ENCODE measurements at regions not wholly inside any gene's neighbourhood (a gene's known extent, or its start where the extent isn't known, plus 50 kb on each side); places are given as distances from the start of the nearest gene placed in this dataset.

- TF ChIP-seq TAF1 (IDR thresholded peaks at IDR 0.05; ENCODE audit: low read depth, low read length) = no peak
- TF ChIP-seq JUN (IDR thresholded peaks at IDR 0.05; ENCODE audit: low read depth, low read length) = no peak
- no peak for TF ChIP-seq POLR2A (IDR thresholded peaks at IDR 0.05; ENCODE audit: control extremely low read depth in 1 of 2, low read depth in 2 of 2, low read length in 2 of 2)
- TF ChIP-seq YY1 (IDR thresholded peaks at IDR 0.05; ENCODE audit: low read depth, low read length) = no peak
- TF ChIP-seq, protein P1, sequence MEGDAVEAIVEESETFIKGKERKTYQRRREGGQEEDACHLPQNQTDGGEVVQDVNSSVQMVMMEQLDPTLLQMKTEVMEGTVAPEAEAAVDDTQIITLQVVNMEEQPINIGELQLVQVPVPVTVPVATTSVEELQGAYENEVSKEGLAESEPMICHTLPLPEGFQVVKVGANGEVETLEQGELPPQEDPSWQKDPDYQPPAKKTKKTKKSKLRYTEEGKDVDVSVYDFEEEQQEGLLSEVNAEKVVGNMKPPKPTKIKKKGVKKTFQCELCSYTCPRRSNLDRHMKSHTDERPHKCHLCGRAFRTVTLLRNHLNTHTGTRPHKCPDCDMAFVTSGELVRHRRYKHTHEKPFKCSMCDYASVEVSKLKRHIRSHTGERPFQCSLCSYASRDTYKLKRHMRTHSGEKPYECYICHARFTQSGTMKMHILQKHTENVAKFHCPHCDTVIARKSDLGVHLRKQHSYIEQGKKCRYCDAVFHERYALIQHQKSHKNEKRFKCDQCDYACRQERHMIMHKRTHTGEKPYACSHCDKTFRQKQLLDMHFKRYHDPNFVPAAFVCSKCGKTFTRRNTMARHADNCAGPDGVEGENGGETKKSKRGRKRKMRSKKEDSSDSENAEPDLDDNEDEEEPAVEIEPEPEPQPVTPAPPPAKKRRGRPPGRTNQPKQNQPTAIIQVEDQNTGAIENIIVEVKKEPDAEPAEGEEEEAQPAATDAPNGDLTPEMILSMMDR (IDR thresholded peaks at IDR 0.05; ENCODE audit: control extremely low read depth in 1 of 3, insufficient read depth in 1 of 3, low read depth in 1 of 3, low read length in 3 of 3) = no peak
Observed at GRCh38 chr5:29994519-29994918, 1199.0 kb upstream of the CDH6 start.

Measured in H1 (cell line).